ENCODE measurements at regions not wholly inside any gene's neighbourhood (a gene's known extent, or its start where the extent isn't known, plus 50 kb on each side); places are given as distances from the start of the nearest gene placed in this dataset.

GRCh38 chr22:17283423-17283822 is 64.2 kb upstream of the ADA2 start:
- TF ChIP-seq CTCF (conservative IDR thresholded peaks at IDR 0.05) (no peak), ZFX (IDR thresholded peaks at IDR 0.05) (no peak)
- H3K27ac ChIP-seq, result no peak overlapping the region

GRCh38 chr22:17281440-17281841 is 62.2 kb upstream of the ADA2 start:
- TF ChIP-seq ZFX (IDR thresholded peaks at IDR 0.05), result no peak
- TF ChIP-seq CTCF (conservative IDR thresholded peaks at IDR 0.05), result no peak
- no peak overlapping the region for H3K27ac ChIP-seq

- TF ChIP-seq ZFX (IDR thresholded peaks at IDR 0.05), result no peak
- no peak for TF ChIP-seq CTCF (conservative IDR thresholded peaks at IDR 0.05)
- H3K27ac ChIP-seq, result no peak overlapping the region
These were observed 61.8 kb upstream of the ADA2 start for GRCh38 chr22:17281026-17281425.

GRCh38 chr22:17272511-17272991 is 53.3 kb upstream of the ADA2 start:
- H3K27ac ChIP-seq, result no peak overlapping the region
- no peak for TF ChIP-seq ZFX (IDR thresholded peaks at IDR 0.05)
- no peak for TF ChIP-seq CTCF (conservative IDR thresholded peaks at IDR 0.05)

GRCh38 chr22:17271711-17272451 is 52.6 kb upstream of the ADA2 start:
- TF ChIP-seq ZFX (IDR thresholded peaks at IDR 0.05) (no peak), CTCF (conservative IDR thresholded peaks at IDR 0.05) (no peak)
- H3K27ac ChIP-seq, result no peak overlapping the region

GRCh38 chr22:17269607-17270261 is 50.5 kb upstream of the ADA2 start:
- TF ChIP-seq CTCF (conservative IDR thresholded peaks at IDR 0.05) (no peak), ZFX (IDR thresholded peaks at IDR 0.05) (no peak)
- no peak overlapping the region for H3K27ac ChIP-seq

GRCh38 chr22:17269224-17269606 is 50.0 kb upstream of the ADA2 start:
- no peak overlapping the region for H3K27ac ChIP-seq
- TF ChIP-seq ZFX (IDR thresholded peaks at IDR 0.05) (no peak), CTCF (conservative IDR thresholded peaks at IDR 0.05) (no peak)
